NK-92 treated with Interleukin-12 subunit alpha and Interleukin-12 subunit beta, amount 100 ng/mL, for 24 hours (cell line): ENCODE measurements at regions not wholly inside any gene's neighbourhood (a gene's known extent, or its start where the extent isn't known, plus 50 kb on each side); places are given as distances from the start of the nearest gene placed in this dataset.

ENCODE experiments used
- DNase-seq: peaks from one replicate; lab custom pipeline; 2025; lab: John Stamatoyannopoulos, UW

GRCh38 chr22:22744412-22745224, 100.2 kb downstream of the GGTLC2 start:
- no peak for DNase-seq

- no peak for DNase-seq
Observed at GRCh38 chr22:22745225-22746060, 101.0 kb downstream of the GGTLC2 start.

GRCh38 chr22:22746061-22746962, 101.9 kb downstream of the GGTLC2 start:
- DNase-seq, result no peak

- no peak for DNase-seq
Observed at GRCh38 chr22:22746963-22747933, 102.8 kb downstream of the GGTLC2 start.

GRCh38 chr22:22748297-22748743, 103.9 kb downstream of the GGTLC2 start:
- no peak for DNase-seq

- no peak for DNase-seq
Observed at GRCh38 chr22:22748756-22749155, 104.3 kb downstream of the GGTLC2 start.

GRCh38 chr22:22749167-22749758, 104.8 kb downstream of the GGTLC2 start:
- no peak for DNase-seq

- DNase-seq, result no peak
Observed at GRCh38 chr22:22750335-22751042, 106.1 kb downstream of the GGTLC2 start.

- DNase-seq, result no peak
Observed at GRCh38 chr22:22751043-22751603, 106.7 kb downstream of the GGTLC2 start.

- no peak for DNase-seq
Observed at GRCh38 chr22:22752199-22752555, 107.8 kb downstream of the GGTLC2 start.

GRCh38 chr22:22752556-22753477, 108.4 kb downstream of the GGTLC2 start:
- no peak for DNase-seq

- peak; percentile 42 for DNase-seq
Observed at GRCh38 chr22:22753526-22754267, 109.3 kb downstream of the GGTLC2 start.

GRCh38 chr22:22754268-22754657, 109.8 kb downstream of the GGTLC2 start:
- DNase-seq, result no peak

GRCh38 chr22:22754961-22755777, 110.8 kb downstream of the GGTLC2 start:
- no peak for DNase-seq

GRCh38 chr22:22755778-22756100, 111.3 kb downstream of the GGTLC2 start:
- no peak for DNase-seq

GRCh38 chr22:22756109-22756508, 111.7 kb downstream of the GGTLC2 start:
- DNase-seq, result no peak
